ENCODE measurements at regions not wholly inside any gene's neighbourhood (a gene's known extent, or its start where the extent isn't known, plus 50 kb on each side); places are given as distances from the start of the nearest gene placed in this dataset.

GRCh38 chr1:184208622-184209021 is 157.1 kb downstream of the TSEN15 start:
- no peaks in the 10 kb centered on the region for H3K27me3 ChIP-seq (ENCODE audit: insufficient read depth, low read depth, low read length)
- no peaks in the 10 kb centered on the region for H3K79me2 ChIP-seq (replicated peaks; ENCODE audit: insufficient read depth, low read length)
- no peak overlapping the region for H3K4me3 ChIP-seq (ENCODE audit: low read length)
- no peaks in the 10 kb centered on the region for H4K20me1 ChIP-seq (ENCODE audit: insufficient read depth)
- no peaks in the 10 kb centered on the region for H3F3A ChIP-seq (ENCODE audit: insufficient read depth, low read length, poor library complexity, severe bottlenecking)
- no peak overlapping the region for H3K9ac ChIP-seq (ENCODE audit: low read length)
- no peak overlapping the region for H3K4me2 ChIP-seq (ENCODE audit: low read length)
- H3K9me2 ChIP-seq (ENCODE audit: insufficient read depth, low read length): no peaks in the 10 kb centered on the region
- H2AFZ ChIP-seq (ENCODE audit: low read depth, low read length): no peak overlapping the region
- no peaks in the 10 kb centered on the region for H3K9me3 ChIP-seq (ENCODE audit: low read length)
- H3K27ac ChIP-seq (ENCODE audit: low read length): no peak overlapping the region
- TF ChIP-seq MXI1 (conservative IDR thresholded peaks at IDR 0.05; ENCODE audit: poor library complexity, severe bottlenecking) (no peak), TAF1 (IDR thresholded peaks at IDR 0.05; ENCODE audit: low read depth) (no peak), RAD21 (conservative IDR thresholded peaks at IDR 0.05) (no peak), REST (IDR thresholded peaks at IDR 0.05; ENCODE audit: borderline replicate concordance) (no peak), POLR2AphosphoS5 (IDR thresholded peaks at IDR 0.05) (no peak), EP300 (conservative IDR thresholded peaks at IDR 0.05; ENCODE audit: poor library complexity, severe bottlenecking) (no peak), SMC3 (conservative IDR thresholded peaks at IDR 0.05; ENCODE audit: poor library complexity) (no peak), EZH2 (IDR thresholded peaks at IDR 0.05; ENCODE audit: borderline replicate concordance, insufficient read depth, low read length, poor library complexity, severe bottlenecking) (no peak), CTCF (IDR thresholded peaks at IDR 0.05; ENCODE audit: poor library complexity, severe bottlenecking) (no peak)
- no peaks in the 10 kb centered on the region for H3K36me3 ChIP-seq (ENCODE audit: insufficient read depth, low read length)

- Histone ChIP-seq H3K4me2 (ENCODE audit: low read length) (no peak overlapping the region), H3K36me3 (ENCODE audit: insufficient read depth, low read length) (no peaks in the 10 kb centered on the region), H3K9me2 (ENCODE audit: insufficient read depth, low read length) (no peaks in the 10 kb centered on the region), H4K20me1 (ENCODE audit: insufficient read depth) (no peaks in the 10 kb centered on the region), H3K27me3 (ENCODE audit: insufficient read depth, low read depth, low read length) (no peaks in the 10 kb centered on the region), H2AFZ (ENCODE audit: low read depth, low read length) (no peak overlapping the region), H3F3A (ENCODE audit: insufficient read depth, low read length, poor library complexity, severe bottlenecking) (no peaks in the 10 kb centered on the region), H3K79me2 (replicated peaks; ENCODE audit: insufficient read depth, low read length) (no peaks in the 10 kb centered on the region), H3K9me3 (ENCODE audit: low read length) (no peaks in the 10 kb centered on the region), H3K27ac (ENCODE audit: low read length) (no peak overlapping the region), H3K9ac (ENCODE audit: low read length) (no peak overlapping the region), H3K4me3 (ENCODE audit: low read length) (no peak overlapping the region)
- TF ChIP-seq POLR2AphosphoS5 (IDR thresholded peaks at IDR 0.05) (no peak), REST (IDR thresholded peaks at IDR 0.05; ENCODE audit: borderline replicate concordance) (no peak), EZH2 (IDR thresholded peaks at IDR 0.05; ENCODE audit: borderline replicate concordance, insufficient read depth, low read length, poor library complexity, severe bottlenecking) (no peak), EP300 (conservative IDR thresholded peaks at IDR 0.05; ENCODE audit: poor library complexity, severe bottlenecking) (no peak), SMC3 (conservative IDR thresholded peaks at IDR 0.05; ENCODE audit: poor library complexity) (no peak), CTCF (IDR thresholded peaks at IDR 0.05; ENCODE audit: poor library complexity, severe bottlenecking) (no peak), TAF1 (IDR thresholded peaks at IDR 0.05; ENCODE audit: low read depth) (no peak), MXI1 (conservative IDR thresholded peaks at IDR 0.05; ENCODE audit: poor library complexity, severe bottlenecking) (no peak), RAD21 (conservative IDR thresholded peaks at IDR 0.05) (no peak)
Measured at GRCh38 chr1:184210031-184210430, 158.5 kb downstream of the TSEN15 start.

Measured in neural cell (in vitro differentiated cells).